KMS-11 (cell line): ENCODE measurements at regions not wholly inside any gene's neighbourhood (a gene's known extent, or its start where the extent isn't known, plus 50 kb on each side); places are given as distances from the start of the nearest gene placed in this dataset.

Source experiments
- H2AFZ ChIP-seq: fragments of 200-600 bp; sonication (generic); 2 replicates; pipeline ENCODE4 v1.6.1; 2016; ENCODE audit warnings: antibody characterized with exemption, mixed run types, low read depth
- H3K27ac ChIP-seq: fragments of 200-600 bp; sonication (generic); 2 replicates; pipeline ENCODE4 v1.6.1; 2016; ENCODE audit warnings: mild to moderate bottlenecking, mixed run types
- H3K27me3 ChIP-seq: fragments of 200-600 bp; sonication (generic); 2 replicates; pipeline ENCODE4 v1.6.1; 2017; ENCODE audit warnings: mild to moderate bottlenecking, low read depth, mixed run types, moderate library complexity; ENCODE audit not compliant: insufficient read depth
- H3K36me3 ChIP-seq: fragments of 200-600 bp; sonication (generic); 2 replicates; pipeline ENCODE4 v1.6.1; 2017; ENCODE audit warnings: mild to moderate bottlenecking, mixed run types; ENCODE audit not compliant: insufficient read depth
- H3K4me1 ChIP-seq: fragments of 200-600 bp; sonication (generic); 2 replicates; pipeline ENCODE4 v1.6.1; 2016; ENCODE audit warnings: mild to moderate bottlenecking, low read depth, mixed run types; ENCODE audit not compliant: poor library complexity, severe bottlenecking
- H3K4me2 ChIP-seq: fragments of 200-600 bp; sonication (generic); 2 replicates; pipeline ENCODE4 v1.7.0; 2016; ENCODE audit warnings: mild to moderate bottlenecking, mixed run types
- H3K4me3 ChIP-seq: fragments of 200-600 bp; sonication (generic); IDR thresholded peaks from 2 replicates; pipeline ENCODE4 v1.6.1; 2017; ENCODE audit warnings: low read depth, low read length, mixed read lengths; ENCODE audit not compliant: insufficient read depth
- H3K79me2 ChIP-seq: fragments of 200-600 bp; sonication (generic); 2 replicates; pipeline ENCODE4 v1.6.1; 2016; ENCODE audit warnings: low read depth, mixed run types; ENCODE audit not compliant: insufficient read depth
- H3K9ac ChIP-seq: fragments of 200-600 bp; sonication (generic); 2 replicates; pipeline ENCODE4 v1.6.1; 2016; ENCODE audit warnings: mild to moderate bottlenecking, mixed run types
- H4K20me1 ChIP-seq: fragments of 200-600 bp; sonication (generic); 2 replicates; pipeline ENCODE4 v1.6.1; 2016; ENCODE audit warnings: mild to moderate bottlenecking, mixed run types; ENCODE audit not compliant: insufficient read depth
- TF ChIP-seq, protein P1 (sequence below): fragments of 200-600 bp; sonication (generic); conservative IDR thresholded peaks from 2 replicates; pipeline ENCODE4 v1.6.1; 2017; ENCODE audit warnings: low read depth, mild to moderate bottlenecking, antibody characterized with exemption, low read length, moderate library complexity, mixed read lengths

DNA sequence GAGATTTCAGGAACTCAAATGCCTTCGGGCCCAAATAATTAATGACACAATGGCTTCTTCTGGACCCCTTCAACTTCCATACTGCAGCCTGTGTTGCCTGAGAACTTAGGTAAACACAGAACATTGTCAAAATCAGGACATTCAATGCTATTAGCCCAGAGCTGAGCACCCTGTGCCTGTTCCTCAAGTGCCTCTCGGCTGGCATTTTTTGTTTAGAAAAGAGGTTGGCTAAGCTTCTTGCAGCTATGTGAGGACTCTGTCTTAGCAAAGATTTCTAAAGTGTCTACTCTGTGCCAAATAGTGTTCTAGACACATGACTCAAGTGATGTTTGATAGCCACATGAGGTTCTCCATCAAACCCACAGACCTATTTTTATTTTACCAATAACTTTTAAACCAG, 289.3 kb upstream of the ARID1B start:
- Histone ChIP-seq H4K20me1 (no peaks in the 10 kb centered on the region), H3K27ac (no peak overlapping the region), H3K27me3 (no peaks in the 10 kb centered on the region), H3K4me1 (no peaks in the 10 kb centered on the region), H3K4me2 (no peak overlapping the region), H3K9ac (no peak overlapping the region), H3K4me3 (no peak overlapping the region), H3K79me2 (no peaks in the 10 kb centered on the region), H3K36me3 (no peaks in the 10 kb centered on the region; the same call in 1 of the 2 replicates), H2AFZ (no peak overlapping the region)
- TF ChIP-seq, protein P1, sequence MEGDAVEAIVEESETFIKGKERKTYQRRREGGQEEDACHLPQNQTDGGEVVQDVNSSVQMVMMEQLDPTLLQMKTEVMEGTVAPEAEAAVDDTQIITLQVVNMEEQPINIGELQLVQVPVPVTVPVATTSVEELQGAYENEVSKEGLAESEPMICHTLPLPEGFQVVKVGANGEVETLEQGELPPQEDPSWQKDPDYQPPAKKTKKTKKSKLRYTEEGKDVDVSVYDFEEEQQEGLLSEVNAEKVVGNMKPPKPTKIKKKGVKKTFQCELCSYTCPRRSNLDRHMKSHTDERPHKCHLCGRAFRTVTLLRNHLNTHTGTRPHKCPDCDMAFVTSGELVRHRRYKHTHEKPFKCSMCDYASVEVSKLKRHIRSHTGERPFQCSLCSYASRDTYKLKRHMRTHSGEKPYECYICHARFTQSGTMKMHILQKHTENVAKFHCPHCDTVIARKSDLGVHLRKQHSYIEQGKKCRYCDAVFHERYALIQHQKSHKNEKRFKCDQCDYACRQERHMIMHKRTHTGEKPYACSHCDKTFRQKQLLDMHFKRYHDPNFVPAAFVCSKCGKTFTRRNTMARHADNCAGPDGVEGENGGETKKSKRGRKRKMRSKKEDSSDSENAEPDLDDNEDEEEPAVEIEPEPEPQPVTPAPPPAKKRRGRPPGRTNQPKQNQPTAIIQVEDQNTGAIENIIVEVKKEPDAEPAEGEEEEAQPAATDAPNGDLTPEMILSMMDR = no peak

DNA sequence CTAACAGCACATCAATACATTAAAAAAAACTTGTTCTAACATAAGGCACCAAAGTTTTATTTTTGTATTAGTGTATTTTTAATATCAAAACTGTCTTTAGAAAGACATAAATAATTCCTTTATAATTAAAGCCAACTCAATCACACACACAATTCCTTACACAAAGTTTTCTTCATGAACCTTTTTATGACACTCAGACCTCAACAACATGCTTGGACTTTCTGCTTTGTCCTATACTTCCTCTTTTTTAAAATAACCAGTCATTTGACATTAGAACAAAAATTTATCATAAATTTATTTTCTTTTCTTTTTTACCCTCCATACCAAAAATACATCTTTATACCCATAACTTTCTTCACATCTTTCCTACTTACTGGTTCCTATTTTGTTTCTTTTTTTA, 292.0 kb upstream of the ARID1B start:
- Histone ChIP-seq H3K4me1 (no peaks in the 10 kb centered on the region), H2AFZ (no peak overlapping the region), H4K20me1 (no peaks in the 10 kb centered on the region), H3K9ac (no peak overlapping the region), H3K27ac (no peak overlapping the region), H3K36me3 (no peaks in the 10 kb centered on the region; the same call in 1 of the 2 replicates), H3K79me2 (no peaks in the 10 kb centered on the region), H3K4me3 (no peak overlapping the region), H3K27me3 (no peaks in the 10 kb centered on the region), H3K4me2 (no peak overlapping the region)
- TF ChIP-seq, protein P1 = no peak

DNA sequence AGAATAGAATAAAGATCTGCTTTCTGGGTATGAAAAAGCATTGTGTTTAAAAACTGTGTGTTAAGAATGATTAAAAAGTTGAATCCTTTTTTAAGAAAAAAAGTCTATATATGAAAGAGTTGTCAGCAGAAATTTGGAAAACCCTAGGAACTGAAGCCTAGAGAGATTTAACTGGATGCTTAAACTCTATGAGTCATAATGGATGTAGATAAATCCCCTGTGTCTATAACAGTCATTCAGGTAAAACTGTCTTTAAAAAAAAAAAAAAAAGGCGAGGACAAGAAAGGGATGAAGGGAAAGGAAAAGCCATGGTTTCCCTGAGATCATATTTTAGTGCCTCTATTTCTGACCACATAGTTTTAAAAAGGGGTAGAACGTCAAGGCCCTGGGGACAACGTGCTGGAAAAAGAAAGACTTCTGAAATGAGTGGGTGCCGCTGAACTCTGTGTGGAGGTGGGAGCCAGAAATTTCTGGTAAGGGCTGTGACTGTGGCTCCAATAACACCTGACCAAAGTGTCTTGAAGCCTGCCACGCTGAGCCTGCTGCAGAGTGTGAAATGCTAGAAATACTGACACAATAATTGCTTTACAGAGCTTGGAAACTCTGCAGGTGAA, 302.6 kb upstream of the ARID1B start:
- TF ChIP-seq, protein P1 = no peak
- H4K20me1 ChIP-seq = no peaks in the 10 kb centered on the region
- no peak overlapping the region for H3K4me3 ChIP-seq
- H3K9ac ChIP-seq = no peak overlapping the region
- peaks cover 6% of the 10 kb centered on the region for H3K4me1 ChIP-seq
- H3K27me3 ChIP-seq = no peaks in the 10 kb centered on the region
- H3K27ac ChIP-seq = no peak overlapping the region
- H2AFZ ChIP-seq = no peak overlapping the region
- no peaks in the 10 kb centered on the region for H3K36me3 ChIP-seq
- no peaks in the 10 kb centered on the region for H3K79me2 ChIP-seq
- no peak overlapping the region for H3K4me2 ChIP-seq

DNA sequence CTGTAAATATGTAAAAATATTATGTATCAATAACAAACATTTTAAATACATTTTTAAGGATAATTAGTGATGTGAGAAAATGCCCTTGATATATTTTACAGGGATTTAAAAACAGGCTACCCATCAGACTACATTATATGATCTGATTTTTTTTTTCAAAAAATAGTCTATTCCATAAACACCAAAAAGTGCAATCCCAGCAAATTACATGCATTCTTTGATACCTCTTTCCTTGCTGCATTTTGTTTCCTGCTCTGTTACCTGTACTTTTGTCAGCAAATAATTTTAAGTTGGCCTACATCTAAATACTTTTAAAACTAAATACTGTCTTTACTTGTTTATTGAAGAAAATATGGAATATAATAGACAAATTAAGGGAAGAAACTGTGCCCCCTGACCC, 306.2 kb upstream of the ARID1B start:
- no peak overlapping the region for H3K4me2 ChIP-seq
- no peak overlapping the region for H2AFZ ChIP-seq
- H3K27ac ChIP-seq = no peak overlapping the region
- no peaks in the 10 kb centered on the region for H3K36me3 ChIP-seq
- no peaks in the 10 kb centered on the region for H3K27me3 ChIP-seq
- H3K4me1 ChIP-seq = peaks cover 5% of the 10 kb centered on the region
- no peaks in the 10 kb centered on the region for H3K79me2 ChIP-seq
- no peak overlapping the region for H3K9ac ChIP-seq
- H4K20me1 ChIP-seq = no peaks in the 10 kb centered on the region
- no peak overlapping the region for H3K4me3 ChIP-seq
- TF ChIP-seq, protein P1 = no peak
